K562 (cell line): ENCODE measurements at regions not wholly inside any gene's neighbourhood (a gene's known extent, or its start where the extent isn't known, plus 50 kb on each side); places are given as distances from the start of the nearest gene placed in this dataset.

Experiments used
- ATAC-seq: fragments of 200-7000 bp; cut with Tn5 transposase; 3 replicates; pipeline ENCODE4 v1.9.1; 2020; ENCODE audit warnings: moderate library complexity
- BruUV-seq: library from RNA; stranded (reverse); fragments of 400-500 nt; replicated peaks from 2 replicates; lab custom pipeline; 2021; lab: Mats Ljungman, UMichigan
- CTCF ChIA-PET: fragments of 300-600 bp; formaldehyde crosslinking; extraction: SDS; loops from one replicate; lab custom pipeline; 2021; ENCODE audit warnings: low intra/inter-chr PET ratio; lab: Yijun Ruan, JAX
- POLR2A ChIA-PET: fragments of 300-600, 350-650 bp; sonication (Branson Sonifier 250); formaldehyde crosslinking; extraction: SDS; loops from one replicate; lab custom pipeline; 2021; ENCODE audit warnings: antibody characterized with exemption, inconsistent platforms; lab: Yijun Ruan, JAX
- DNase-seq, 4 experiments: peaks; one replicate each; pipeline versions ENCODE4 v3.0.0 to v3.0.0-alpha.2; 2011 to 2018; ENCODE audit warnings: low spot score in 3 of 4, mixed read lengths in 3 of 4; ENCODE audit errors: extremely low read depth in 1 of 4
- FAIRE-seq: peaks from 2 replicates; lab custom pipeline; 2011; peaks lifted over from hg19 to GRCh38; lab: Jason Lieb, UNC
- H2AFZ ChIP-seq: 2 replicates; pipeline ENCODE4 v1.6.0; 2011; ENCODE audit warnings: low read depth, low read length, control low read depth, inconsistent platforms
- H3K27ac ChIP-seq: fragments of 200-600 bp; 3 replicates; pipeline ENCODE4 v1.8.0; 2011; ENCODE audit warnings: low read depth, mild to moderate bottlenecking, control low read depth, inconsistent platforms, low read length, moderate library complexity, mixed read lengths; ENCODE audit errors: extremely low read depth
- H3K27me3 ChIP-seq, 2 experiments: fragments of 300-600 bp in 1 of 2; 2 replicates in 1 of 2; 3 replicates in 1 of 2; pipeline versions ENCODE4 v1.6.0 to v1.8.0; 2011; ENCODE audit warnings: inconsistent platforms in 2 of 2, low read length in 2 of 2, mild to moderate bottlenecking in 1 of 2, mixed read lengths in 1 of 2, moderate library complexity in 1 of 2; ENCODE audit not compliant: control insufficient read depth in 2 of 2, insufficient read depth in 2 of 2
- H3K36me3 ChIP-seq: fragments of 300-600 bp; 3 replicates; pipeline ENCODE4 v1.8.0; 2011; ENCODE audit warnings: mild to moderate bottlenecking, low read length, inconsistent platforms; ENCODE audit not compliant: control insufficient read depth, insufficient read depth
- H3K4me1 ChIP-seq, 2 experiments: fragments of 200-600 bp in 1 of 2; replicated peaks in 1 of 2; 2 replicates in 1 of 2; 3 replicates in 1 of 2; pipeline versions ENCODE4 v1.5.1 to v1.8.0; 2011; ENCODE audit warnings: inconsistent platforms in 2 of 2, low read length in 2 of 2, mild to moderate bottlenecking in 1 of 2, mixed read lengths in 1 of 2, moderate library complexity in 1 of 2; ENCODE audit not compliant: control insufficient read depth in 2 of 2, insufficient read depth in 2 of 2
- H3K4me2 ChIP-seq: 2 replicates; pipeline ENCODE4 v1.6.1; 2011; ENCODE audit warnings: low read length, control low read depth, inconsistent platforms, mixed read lengths; ENCODE audit not compliant: insufficient read depth
- H3K4me3 ChIP-seq: fragments of 200-600 bp; sonication (generic), shearing (Covaris generic); 2 replicates; pipeline ENCODE4 v1.5.1; 2016; ENCODE audit warnings: control low read depth, inconsistent platforms
- H3K79me2 ChIP-seq: fragments of 200-600 bp; 3 replicates; pipeline ENCODE4 v1.8.0; 2011; ENCODE audit warnings: low read length, inconsistent platforms; ENCODE audit not compliant: control insufficient read depth, insufficient read depth
- H3K9ac ChIP-seq, 2 experiments: 2 replicates each; pipeline versions ENCODE4 v1.6.0 to v1.6.1; 2011; ENCODE audit warnings: low read depth in 2 of 2, low read length in 2 of 2, control low read depth in 1 of 2, inconsistent platforms in 1 of 2, mild to moderate bottlenecking in 1 of 2, mixed read lengths in 1 of 2; ENCODE audit not compliant: insufficient read depth in 1 of 2
- H3K9me1 ChIP-seq: one replicate; pipeline ENCODE4 v1.6.0; 2011; ENCODE audit warnings: inconsistent platforms, mild to moderate bottlenecking, low read length, moderate library complexity; ENCODE audit not compliant: control insufficient read depth, insufficient read depth
- H3K9me3 ChIP-seq: replicated peaks from 2 replicates; pipeline ENCODE4 v1.5.1; 2011; ENCODE audit warnings: low read depth, low read length, inconsistent platforms; ENCODE audit not compliant: control insufficient read depth, insufficient read depth
- H4K20me1 ChIP-seq: replicated peaks from 2 replicates; pipeline ENCODE4 v1.6.1; 2011; ENCODE audit warnings: low read length, inconsistent platforms, mixed read lengths; ENCODE audit not compliant: control insufficient read depth, insufficient read depth
- CXXC5 ChIP-seq: fragments of 250-450 bp; sonication (Bioruptor Pico); IDR thresholded peaks from 2 replicates; pipeline ENCODE4 v1.8.0; 2022; ENCODE audit warnings: inconsistent platforms, mild to moderate bottlenecking, moderate library complexity
- EHMT2 ChIP-seq: fragments of 450-650 bp; IDR thresholded peaks from 2 replicates; pipeline ENCODE4 v1.6.1; 2018; ENCODE audit warnings: antibody characterized with exemption
- ESRRB ChIP-seq: fragments of 250-450 bp; sonication (Bioruptor Pico); IDR thresholded peaks from 2 replicates; pipeline ENCODE4 v1.5.0; 2020; ENCODE audit warnings: mild to moderate bottlenecking, moderate library complexity, borderline replicate concordance
- HNRNPK ChIP-seq: fragments of 200-400 bp; formaldehyde crosslinking; IDR thresholded peaks from one replicate; pipeline ENCODE4 v1.6.1; 2018; ENCODE audit warnings: mild to moderate bottlenecking, low read depth, low read length; ENCODE audit not compliant: poor library complexity, severe bottlenecking
- HSF4 ChIP-seq: fragments of 250-450 bp; sonication (Bioruptor Pico); IDR thresholded peaks from 2 replicates; pipeline ENCODE4 v2.1.2; 2022; ENCODE audit warnings: mild to moderate bottlenecking, moderate library complexity, borderline replicate concordance
- MEF2D ChIP-seq: conservative IDR thresholded peaks from 2 replicates; pipeline ENCODE4 v1.6.1; 2016; ENCODE audit warnings: low read depth, missing genetic modification characterization, missing compliant biosample characterization
- XRCC3 ChIP-seq: fragments of 450-650 bp; IDR thresholded peaks from 2 replicates; pipeline ENCODE4 v1.6.1; 2017; ENCODE audit warnings: mild to moderate bottlenecking, moderate library complexity
- ZNF174 ChIP-seq: fragments of 250-450 bp; sonication (Bioruptor Pico); IDR thresholded peaks from 2 replicates; pipeline ENCODE4 v1.4.0; 2020; ENCODE audit warnings: mild to moderate bottlenecking
- WGBS: fragments of 100-300 bp; shearing (Covaris generic); methylation state at CpG from one replicate; pipeline ENCODE4 v1.1.6; 2016; ENCODE audit warnings: low coverage, mixed read lengths; ENCODE audit not compliant: insufficient coverage; ENCODE audit errors: missing lambda C conversion rate; 5-methylcytosine and 5-hydroxymethylcytosine counted together
- in situ Hi-C: fragments of 300-500 bp; cut with MboI; formaldehyde crosslinking; loops from 4 replicates; pipeline ENCODE4 v1.15.0; 2018; ENCODE audit warnings: inconsistent platforms, mixed read lengths
- intact Hi-C: fragments of 100-400 bp; cut with micrococcal nuclease; formaldehyde crosslinking; loops from 2 replicates; pipeline ENCODE4 v1.14.2; 2022
- TF ChIP-seq, protein P1 (sequence below): IDR thresholded peaks from 2 replicates; pipeline ENCODE4 v1.6.1; 2016; ENCODE audit warnings: missing genetic modification characterization, missing compliant biosample characterization
- TF ChIP-seq, protein P2 (sequence below): IDR thresholded peaks from 3 replicates; pipeline ENCODE4 v1.6.1; 2011; ENCODE audit warnings: borderline replicate concordance, mild to moderate bottlenecking, moderate library complexity; ENCODE audit not compliant: insufficient read length; ENCODE audit errors: extremely low read depth
- TF ChIP-seq, protein P3 (sequence below): fragments of 450-650 bp; IDR thresholded peaks from 2 replicates; pipeline ENCODE4 v1.7.0; 2016; ENCODE audit warnings: borderline replicate concordance
- TF ChIP-seq, protein P4 (sequence below): fragments of 450-650 bp; IDR thresholded peaks from 2 replicates; pipeline ENCODE4 v1.6.1; 2014; ENCODE audit warnings: low read depth, mild to moderate bottlenecking, moderate library complexity, borderline replicate concordance
- TF ChIP-seq, protein P5 (sequence below): IDR thresholded peaks from 2 replicates; pipeline ENCODE4 v1.6.1; 2014; ENCODE audit warnings: antibody characterized with exemption

DNA sequence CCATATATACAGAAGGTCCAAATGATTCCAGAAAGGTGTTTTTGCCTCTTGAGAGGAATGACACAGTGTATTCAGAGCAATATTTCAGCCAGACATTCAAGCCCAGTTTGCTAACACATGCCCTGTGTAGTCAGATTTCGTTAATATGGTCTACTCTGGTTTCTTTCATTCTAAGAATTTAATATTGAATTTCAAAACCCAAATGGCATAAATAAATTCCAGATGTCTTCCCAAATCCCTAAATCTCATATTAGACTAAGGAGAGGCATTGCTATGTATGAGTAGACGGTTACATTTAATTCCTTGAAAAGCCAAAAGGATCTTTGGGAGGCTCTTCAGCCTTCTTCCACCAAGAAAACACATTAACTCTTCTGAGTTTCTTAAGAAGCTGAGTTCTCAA is 66.3 kb upstream of the C1QTNF7 start:
- in situ Hi-C loops, result no loop called here
- TF ChIP-seq, protein P1, sequence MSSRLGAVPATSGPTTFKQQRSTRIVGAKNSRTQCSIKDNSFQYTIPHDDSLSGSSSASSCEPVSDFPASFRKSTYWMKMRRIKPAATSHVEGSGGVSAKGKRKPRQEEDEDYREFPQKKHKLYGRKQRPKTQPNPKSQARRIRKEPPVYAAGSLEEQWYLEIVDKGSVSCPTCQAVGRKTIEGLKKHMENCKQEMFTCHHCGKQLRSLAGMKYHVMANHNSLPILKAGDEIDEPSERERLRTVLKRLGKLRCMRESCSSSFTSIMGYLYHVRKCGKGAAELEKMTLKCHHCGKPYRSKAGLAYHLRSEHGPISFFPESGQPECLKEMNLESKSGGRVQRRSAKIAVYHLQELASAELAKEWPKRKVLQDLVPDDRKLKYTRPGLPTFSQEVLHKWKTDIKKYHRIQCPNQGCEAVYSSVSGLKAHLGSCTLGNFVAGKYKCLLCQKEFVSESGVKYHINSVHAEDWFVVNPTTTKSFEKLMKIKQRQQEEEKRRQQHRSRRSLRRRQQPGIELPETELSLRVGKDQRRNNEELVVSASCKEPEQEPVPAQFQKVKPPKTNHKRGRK (tag), result no peak
- TF ChIP-seq, protein P2, sequence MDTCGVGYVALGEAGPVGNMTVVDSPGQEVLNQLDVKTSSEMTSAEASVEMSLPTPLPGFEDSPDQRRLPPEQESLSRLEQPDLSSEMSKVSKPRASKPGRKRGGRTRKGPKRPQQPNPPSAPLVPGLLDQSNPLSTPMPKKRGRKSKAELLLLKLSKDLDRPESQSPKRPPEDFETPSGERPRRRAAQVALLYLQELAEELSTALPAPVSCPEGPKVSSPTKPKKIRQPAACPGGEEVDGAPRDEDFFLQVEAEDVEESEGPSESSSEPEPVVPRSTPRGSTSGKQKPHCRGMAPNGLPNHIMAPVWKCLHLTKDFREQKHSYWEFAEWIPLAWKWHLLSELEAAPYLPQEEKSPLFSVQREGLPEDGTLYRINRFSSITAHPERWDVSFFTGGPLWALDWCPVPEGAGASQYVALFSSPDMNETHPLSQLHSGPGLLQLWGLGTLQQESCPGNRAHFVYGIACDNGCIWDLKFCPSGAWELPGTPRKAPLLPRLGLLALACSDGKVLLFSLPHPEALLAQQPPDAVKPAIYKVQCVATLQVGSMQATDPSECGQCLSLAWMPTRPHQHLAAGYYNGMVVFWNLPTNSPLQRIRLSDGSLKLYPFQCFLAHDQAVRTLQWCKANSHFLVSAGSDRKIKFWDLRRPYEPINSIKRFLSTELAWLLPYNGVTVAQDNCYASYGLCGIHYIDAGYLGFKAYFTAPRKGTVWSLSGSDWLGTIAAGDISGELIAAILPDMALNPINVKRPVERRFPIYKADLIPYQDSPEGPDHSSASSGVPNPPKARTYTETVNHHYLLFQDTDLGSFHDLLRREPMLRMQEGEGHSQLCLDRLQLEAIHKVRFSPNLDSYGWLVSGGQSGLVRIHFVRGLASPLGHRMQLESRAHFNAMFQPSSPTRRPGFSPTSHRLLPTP, result no peak
- TF ChIP-seq ZNF174, result no peak
- TF ChIP-seq, protein P3, sequence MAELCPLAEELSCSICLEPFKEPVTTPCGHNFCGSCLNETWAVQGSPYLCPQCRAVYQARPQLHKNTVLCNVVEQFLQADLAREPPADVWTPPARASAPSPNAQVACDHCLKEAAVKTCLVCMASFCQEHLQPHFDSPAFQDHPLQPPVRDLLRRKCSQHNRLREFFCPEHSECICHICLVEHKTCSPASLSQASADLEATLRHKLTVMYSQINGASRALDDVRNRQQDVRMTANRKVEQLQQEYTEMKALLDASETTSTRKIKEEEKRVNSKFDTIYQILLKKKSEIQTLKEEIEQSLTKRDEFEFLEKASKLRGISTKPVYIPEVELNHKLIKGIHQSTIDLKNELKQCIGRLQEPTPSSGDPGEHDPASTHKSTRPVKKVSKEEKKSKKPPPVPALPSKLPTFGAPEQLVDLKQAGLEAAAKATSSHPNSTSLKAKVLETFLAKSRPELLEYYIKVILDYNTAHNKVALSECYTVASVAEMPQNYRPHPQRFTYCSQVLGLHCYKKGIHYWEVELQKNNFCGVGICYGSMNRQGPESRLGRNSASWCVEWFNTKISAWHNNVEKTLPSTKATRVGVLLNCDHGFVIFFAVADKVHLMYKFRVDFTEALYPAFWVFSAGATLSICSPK, result no peak
- no peak for TF ChIP-seq HSF4 (CRISPR knock-in tag)
- no peak for TF ChIP-seq ESRRB (CRISPR knock-in tag)
- no peak for TF ChIP-seq CXXC5 (CRISPR knock-in tag)
- no peak for TF ChIP-seq EHMT2
- TF ChIP-seq, protein P4, sequence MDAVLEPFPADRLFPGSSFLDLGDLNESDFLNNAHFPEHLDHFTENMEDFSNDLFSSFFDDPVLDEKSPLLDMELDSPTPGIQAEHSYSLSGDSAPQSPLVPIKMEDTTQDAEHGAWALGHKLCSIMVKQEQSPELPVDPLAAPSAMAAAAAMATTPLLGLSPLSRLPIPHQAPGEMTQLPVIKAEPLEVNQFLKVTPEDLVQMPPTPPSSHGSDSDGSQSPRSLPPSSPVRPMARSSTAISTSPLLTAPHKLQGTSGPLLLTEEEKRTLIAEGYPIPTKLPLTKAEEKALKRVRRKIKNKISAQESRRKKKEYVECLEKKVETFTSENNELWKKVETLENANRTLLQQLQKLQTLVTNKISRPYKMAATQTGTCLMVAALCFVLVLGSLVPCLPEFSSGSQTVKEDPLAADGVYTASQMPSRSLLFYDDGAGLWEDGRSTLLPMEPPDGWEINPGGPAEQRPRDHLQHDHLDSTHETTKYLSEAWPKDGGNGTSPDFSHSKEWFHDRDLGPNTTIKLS, result no peak
- no peak for TF ChIP-seq MEF2D (tag)
- TF ChIP-seq, protein P5, sequence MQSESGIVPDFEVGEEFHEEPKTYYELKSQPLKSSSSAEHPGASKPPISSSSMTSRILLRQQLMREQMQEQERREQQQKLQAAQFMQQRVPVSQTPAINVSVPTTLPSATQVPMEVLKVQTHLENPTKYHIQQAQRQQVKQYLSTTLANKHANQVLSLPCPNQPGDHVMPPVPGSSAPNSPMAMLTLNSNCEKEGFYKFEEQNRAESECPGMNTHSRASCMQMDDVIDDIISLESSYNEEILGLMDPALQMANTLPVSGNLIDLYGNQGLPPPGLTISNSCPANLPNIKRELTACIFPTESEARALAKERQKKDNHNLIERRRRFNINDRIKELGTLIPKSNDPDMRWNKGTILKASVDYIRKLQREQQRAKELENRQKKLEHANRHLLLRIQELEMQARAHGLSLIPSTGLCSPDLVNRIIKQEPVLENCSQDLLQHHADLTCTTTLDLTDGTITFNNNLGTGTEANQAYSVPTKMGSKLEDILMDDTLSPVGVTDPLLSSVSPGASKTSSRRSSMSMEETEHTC, result no peak
- TF ChIP-seq HNRNPK, result no peak
- TF ChIP-seq XRCC3, result no peak

More for the DNA sequence above, 66.3 kb upstream of the C1QTNF7 start:
- H3K79me2 ChIP-seq, result no peaks in the 10 kb centered on the region
- no peak overlapping the region for H3K9ac ChIP-seq
- no peak overlapping the region for H3K4me3 ChIP-seq
- no peaks in the 10 kb centered on the region for H3K9me1 ChIP-seq
- no peaks in the 10 kb centered on the region for H3K36me3 ChIP-seq
- intact Hi-C loops, result no loop called here
- no peaks in the 10 kb centered on the region for H4K20me1 ChIP-seq
- H3K9me3 ChIP-seq, result no peaks in the 10 kb centered on the region
- H3K4me1 ChIP-seq, result no peaks in the 10 kb centered on the region
- ATAC-seq (no peak), DNase-seq (no peak), FAIRE-seq (no peak)
- ChIA-PET CTCF (no interaction called here), POLR2A (no interaction called here)
- BruUV-seq, result no TSS peak
- no peaks in the 10 kb centered on the region for H3K27me3 ChIP-seq
- H3K27ac ChIP-seq, result no peak overlapping the region
- H3K4me2 ChIP-seq, result no peak overlapping the region
- no peak overlapping the region for H2AFZ ChIP-seq
- WGBS, result 0% methylated on average over 2 of the region's 2 CpGs
